ENCODE measurements at regions not wholly inside any gene's neighbourhood (a gene's known extent, or its start where the extent isn't known, plus 50 kb on each side); places are given as distances from the start of the nearest gene placed in this dataset.

GRCh38 chr16:85462714-85463611, 150.2 kb upstream of the GSE1 start:
- no peak for DNase-seq

- no peak for DNase-seq
These were observed 149.3 kb upstream of the GSE1 start for GRCh38 chr16:85463672-85464382.

GRCh38 chr16:85464383-85465305, 148.5 kb upstream of the GSE1 start:
- no peak for DNase-seq

GRCh38 chr16:85465328-85466303, 147.5 kb upstream of the GSE1 start:
- no peak for DNase-seq

GRCh38 chr16:85466304-85466700, 146.8 kb upstream of the GSE1 start:
- DNase-seq = no peak

- no peak for DNase-seq
These were observed 146.1 kb upstream of the GSE1 start for GRCh38 chr16:85466989-85467388.

GRCh38 chr16:85469929-85470590, 143.1 kb upstream of the GSE1 start:
- DNase-seq = no peak

GRCh38 chr16:85470873-85471272, 142.2 kb upstream of the GSE1 start:
- DNase-seq = no peak

- no peak for DNase-seq
These were observed 141.4 kb upstream of the GSE1 start for GRCh38 chr16:85471469-85472431.

GRCh38 chr16:85472514-85472913, 140.6 kb upstream of the GSE1 start:
- DNase-seq = no peak

GRCh38 chr16:85473323-85473722, 139.8 kb upstream of the GSE1 start:
- DNase-seq = no peak

- no peak for DNase-seq
These were observed 139.1 kb upstream of the GSE1 start for GRCh38 chr16:85473909-85474620.

GRCh38 chr16:85474621-85475217, 138.4 kb upstream of the GSE1 start:
- DNase-seq = no peak

GRCh38 chr16:85475233-85475632, 137.9 kb upstream of the GSE1 start:
- no peak for DNase-seq

- DNase-seq = no peak
These were observed 137.3 kb upstream of the GSE1 start for GRCh38 chr16:85475691-85476300.

- DNase-seq = no peak
These were observed 136.7 kb upstream of the GSE1 start for GRCh38 chr16:85476389-85476788.

GRCh38 chr16:85477801-85478363, 135.2 kb upstream of the GSE1 start:
- DNase-seq = no peak

All from activated effector memory CD4-positive, alpha-beta T cell treated with Interleukin-2 at 50 U/mL for 16 hours (primary cell).